HCT116 (cell line): ENCODE measurements at regions not wholly inside any gene's neighbourhood (a gene's known extent, or its start where the extent isn't known, plus 50 kb on each side); places are given as distances from the start of the nearest gene placed in this dataset.
"Not testable (repeated sequence)": the region's sequence is repeated elsewhere in the genome, so short reads cannot be mapped to it uniquely, and the experiment has no call there.

ENCODE experiments used
- ATAC-seq: fragments of 200-7000 bp; cut with Tn5 transposase; 2 replicates; pipeline ENCODE4 v1.9.1; 2020; ENCODE audit warnings: mild to moderate bottlenecking, moderate library complexity
- BruUV-seq: library from RNA; stranded (reverse); fragments of 400-500 nt; replicated peaks from 2 replicates; lab custom pipeline; 2021; lab: Mats Ljungman, UMichigan
- CTCF ChIA-PET: fragments of 300-600 bp; sonication (Branson Sonifier 250); formaldehyde crosslinking; loops from one replicate; lab custom pipeline; 2021; ENCODE audit warnings: antibody characterized with exemption; lab: Charles Lee
- POLR2A ChIA-PET: fragments of 300-600, 350-600 bp; sonication (Branson Sonifier 250); formaldehyde crosslinking; loops from one replicate; lab custom pipeline; 2021; ENCODE audit warnings: antibody characterized with exemption; lab: Charles Lee
- RAD21 ChIA-PET, 2 experiments: fragments of 300-600 bp; sonication (Branson Sonifier 250); formaldehyde crosslinking; loops; one replicate each; lab custom pipeline; 2023; ENCODE audit warnings: low total read pairs in 2 of 2; ENCODE audit not compliant: uncharacterized antibody in 2 of 2, unreplicated experiment in 2 of 2, low non-redundant PET in 1 of 2; lab: Charles Lee
- DNase-seq: peaks from one replicate; pipeline ENCODE4 v3.0.0-alpha.2; 2010; ENCODE audit warnings: low read depth, low spot score
- H2AFZ ChIP-seq: fragments of 200-600 bp; shearing (Covaris generic), sonication (generic); 2 replicates; pipeline ENCODE4 v1.6.1; 2017; ENCODE audit warnings: low read depth, mixed run types, mixed read lengths, antibody characterized with exemption, low read length; ENCODE audit not compliant: poor library complexity, severe bottlenecking
- H3K27ac ChIP-seq: 2 replicates; pipeline ENCODE4 v1.5.1; 2012; ENCODE audit warnings: low read depth, low read length
- H3K27me3 ChIP-seq: fragments of 200-600 bp; sonication (generic); 2 replicates; pipeline ENCODE4 v1.6.1; 2016; ENCODE audit warnings: mixed run types, low read length, mixed read lengths; ENCODE audit not compliant: insufficient read depth
- H3K36me3 ChIP-seq, 2 experiments: fragments of 200-500 bp in 1 of 2; fragments of 200-600 bp in 1 of 2; sonication (Bioruptor generic) in 1 of 2; sonication (generic) in 1 of 2; 2 replicates each; pipeline versions ENCODE4 v1.5.1 to v1.6.1; 2014 to 2016; ENCODE audit warnings: low read length in 2 of 2, inconsistent platforms in 1 of 2, mixed read lengths in 1 of 2, mixed run types in 1 of 2; ENCODE audit not compliant: insufficient read depth in 2 of 2, control insufficient read depth in 1 of 2
- H3K4me1 ChIP-seq, 2 experiments: fragments of 200-600 bp in 1 of 2; sonication (generic) in 1 of 2; 2 replicates each; pipeline versions ENCODE4 v1.5.1 to v1.6.1; 2012 to 2017; ENCODE audit warnings: low read length in 2 of 2, inconsistent platforms in 1 of 2, mild to moderate bottlenecking in 1 of 2, mixed read lengths in 1 of 2, mixed run types in 1 of 2, moderate library complexity in 1 of 2; ENCODE audit not compliant: insufficient read depth in 2 of 2, control insufficient read depth in 1 of 2
- H3K4me2 ChIP-seq: fragments of 200-600 bp; sonication (generic); 2 replicates; pipeline ENCODE4 v1.6.1; 2017; ENCODE audit warnings: mixed run types, low read length, mixed read lengths
- H3K4me3 ChIP-seq, 2 experiments: fragments of 200-600 bp in 1 of 2; sonication (generic) in 1 of 2; replicated peaks in 1 of 2; 2 replicates each; pipeline ENCODE4 v1.5.1; 2011 to 2016; ENCODE audit warnings: low read length in 2 of 2, control low read depth in 1 of 2, low read depth in 1 of 2, mild to moderate bottlenecking in 1 of 2, mixed read lengths in 1 of 2, mixed run types in 1 of 2
- H3K79me2 ChIP-seq: fragments of 200-600 bp; sonication (generic); 2 replicates; pipeline ENCODE4 v1.6.1; 2017; ENCODE audit warnings: mild to moderate bottlenecking, mixed run types, low read length, moderate library complexity, mixed read lengths; ENCODE audit not compliant: insufficient read depth
- H3K9ac ChIP-seq: fragments of 200-600 bp; sonication (generic); 2 replicates; pipeline ENCODE4 v1.6.1; 2016; ENCODE audit warnings: low read length, mixed read lengths
- H3K9me2 ChIP-seq: fragments of 200-600 bp; sonication (generic), shearing (Covaris generic); 2 replicates; pipeline ENCODE4 v1.6.1; 2017; ENCODE audit warnings: mixed run types, mild to moderate bottlenecking, moderate library complexity; ENCODE audit not compliant: insufficient read depth
- H3K9me3 ChIP-seq, 2 experiments: fragments of 200-500 bp in 1 of 2; fragments of 200-600 bp in 1 of 2; sonication (Bioruptor generic) in 1 of 2; sonication (generic) in 1 of 2; 2 replicates each; pipeline ENCODE4 v1.6.1; 2014 to 2017; ENCODE audit warnings: low read length in 2 of 2, mixed read lengths in 2 of 2, inconsistent platforms in 1 of 2, low read depth in 1 of 2, mild to moderate bottlenecking in 1 of 2, mixed run types in 1 of 2, moderate library complexity in 1 of 2; ENCODE audit not compliant: control insufficient read depth in 1 of 2, insufficient read depth in 1 of 2
- H4K20me1 ChIP-seq: fragments of 200-600 bp; sonication (generic), shearing (Covaris generic); 2 replicates; pipeline ENCODE4 v1.6.1; 2017; ENCODE audit warnings: mixed run types, mild to moderate bottlenecking, moderate library complexity; ENCODE audit not compliant: insufficient read depth
- JUND ChIP-seq: IDR thresholded peaks from 2 replicates; pipeline ENCODE4 v1.6.1; 2012
- SIN3A ChIP-seq: IDR thresholded peaks from 2 replicates; pipeline ENCODE4 v1.6.1; 2012; ENCODE audit warnings: low read depth
- intact Hi-C: fragments of 100-400 bp; cut with micrococcal nuclease; formaldehyde crosslinking; loops from 2 replicates; pipeline ENCODE4 v1.10.0; 2022

GRCh38 chr21:14284481-14284880 lies 68.5 kb downstream of the RBM11 start:
- ChIA-PET RAD21 (no interaction called here), CTCF (no interaction called here), POLR2A (no interaction called here)
- Histone ChIP-seq H3K79me2 (no peaks in the 10 kb centered on the region), H3K27ac (no peak overlapping the region), H4K20me1 (no peaks in the 10 kb centered on the region), H3K27me3 (no peaks in the 10 kb centered on the region), H3K4me1 (no peaks in the 10 kb centered on the region), H3K9ac (no peak overlapping the region), H3K9me3 (no peaks in the 10 kb centered on the region), H3K4me2 (no peak overlapping the region), H3K9me2 (no peaks in the 10 kb centered on the region), H2AFZ (no peak overlapping the region), H3K36me3 (no peaks in the 10 kb centered on the region), H3K4me3 (no peak overlapping the region)
- intact Hi-C loops, result no loop called here
- no peak for ATAC-seq
- TF ChIP-seq JUND, result no peak
- no peak for TF ChIP-seq SIN3A
- BruUV-seq, result no TSS peak
- no peak for DNase-seq

- H3K9me3 ChIP-seq, H3K4me3 ChIP-seq, H3K27ac ChIP-seq, H3K79me2 ChIP-seq, ATAC-seq, POLR2A ChIA-PET, intact Hi-C loops, H4K20me1 ChIP-seq, H3K4me1 ChIP-seq, DNase-seq, H3K27me3 ChIP-seq, CTCF ChIA-PET, H2AFZ ChIP-seq, BruUV-seq, H3K9me2 ChIP-seq, RAD21 ChIA-PET, H3K9ac ChIP-seq, H3K36me3 ChIP-seq, H3K4me2 ChIP-seq: not testable (repeated sequence)
Observed at GRCh38 chr21:14281188-14281900, 65.4 kb downstream of the RBM11 start.
